Lower lobe of right lung (tissue), 2 donors: ENCODE measurements at regions not wholly inside any gene's neighbourhood (a gene's known extent, or its start where the extent isn't known, plus 50 kb on each side); places are given as distances from the start of the nearest gene placed in this dataset.

ENCODE experiments used
- ATAC-seq, 2 donors: fragments of 200-7000 bp; cut with Tn5 transposase; one replicate each; pipeline ENCODE4 v1.9.1; 2020 to 2022; ENCODE audit warnings: mild to moderate bottlenecking in 2 of 2, moderate library complexity in 2 of 2
- DNase-seq: peaks from one replicate; pipeline ENCODE4 v3.0.0-alpha.2; 2020
- H3K27ac ChIP-seq: fragments of 200-600 bp; one replicate; pipeline ENCODE4 v1.8.0; 2022
- H3K27me3 ChIP-seq: fragments of 200-600 bp; one replicate; pipeline ENCODE4 v1.8.0; 2022; ENCODE audit warnings: low read depth
- H3K36me3 ChIP-seq: fragments of 200-600 bp; one replicate; pipeline ENCODE4 v1.8.0; 2022; ENCODE audit warnings: mild to moderate bottlenecking
- H3K4me1 ChIP-seq: fragments of 200-600 bp; one replicate; pipeline ENCODE4 v1.8.0; 2022
- H3K4me3 ChIP-seq: fragments of 200-600 bp; one replicate; pipeline ENCODE4 v1.8.0; 2022; ENCODE audit warnings: mild to moderate bottlenecking
- H3K9me3 ChIP-seq: fragments of 200-600 bp; one replicate; pipeline ENCODE4 v1.8.0; 2022
- intact Hi-C: fragments of 100-400 bp; cut with DNase I; formaldehyde crosslinking; loops from one replicate; pipeline ENCODE4 v1.11.0; 2022
- TF ChIP-seq, protein P1 (sequence below): fragments of 200-600 bp; IDR thresholded peaks from one replicate; pipeline ENCODE4 v1.8.0; 2022; ENCODE audit warnings: antibody characterized with exemption, mild to moderate bottlenecking
- donor health status: DM: no; HTN: yes; CAD: no; lungs with severe emphysema.

- DNase-seq, result no peak
- Histone ChIP-seq H3K27me3 (peaks cover 3% of the 10 kb centered on the region), H3K27ac (no peak overlapping the region), H3K4me1 (peaks cover 19% of the 10 kb centered on the region), H3K4me3 (no peak overlapping the region), H3K36me3 (no peaks in the 10 kb centered on the region), H3K9me3 (no peaks in the 10 kb centered on the region)
- intact Hi-C loops, result no loop called here
- TF ChIP-seq, protein P1, sequence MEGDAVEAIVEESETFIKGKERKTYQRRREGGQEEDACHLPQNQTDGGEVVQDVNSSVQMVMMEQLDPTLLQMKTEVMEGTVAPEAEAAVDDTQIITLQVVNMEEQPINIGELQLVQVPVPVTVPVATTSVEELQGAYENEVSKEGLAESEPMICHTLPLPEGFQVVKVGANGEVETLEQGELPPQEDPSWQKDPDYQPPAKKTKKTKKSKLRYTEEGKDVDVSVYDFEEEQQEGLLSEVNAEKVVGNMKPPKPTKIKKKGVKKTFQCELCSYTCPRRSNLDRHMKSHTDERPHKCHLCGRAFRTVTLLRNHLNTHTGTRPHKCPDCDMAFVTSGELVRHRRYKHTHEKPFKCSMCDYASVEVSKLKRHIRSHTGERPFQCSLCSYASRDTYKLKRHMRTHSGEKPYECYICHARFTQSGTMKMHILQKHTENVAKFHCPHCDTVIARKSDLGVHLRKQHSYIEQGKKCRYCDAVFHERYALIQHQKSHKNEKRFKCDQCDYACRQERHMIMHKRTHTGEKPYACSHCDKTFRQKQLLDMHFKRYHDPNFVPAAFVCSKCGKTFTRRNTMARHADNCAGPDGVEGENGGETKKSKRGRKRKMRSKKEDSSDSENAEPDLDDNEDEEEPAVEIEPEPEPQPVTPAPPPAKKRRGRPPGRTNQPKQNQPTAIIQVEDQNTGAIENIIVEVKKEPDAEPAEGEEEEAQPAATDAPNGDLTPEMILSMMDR, result no peak
- ATAC-seq, result no peak
Observed at GRCh38 chr2:8317418-8317817, 364.4 kb upstream of the ID2 start.

DNA sequence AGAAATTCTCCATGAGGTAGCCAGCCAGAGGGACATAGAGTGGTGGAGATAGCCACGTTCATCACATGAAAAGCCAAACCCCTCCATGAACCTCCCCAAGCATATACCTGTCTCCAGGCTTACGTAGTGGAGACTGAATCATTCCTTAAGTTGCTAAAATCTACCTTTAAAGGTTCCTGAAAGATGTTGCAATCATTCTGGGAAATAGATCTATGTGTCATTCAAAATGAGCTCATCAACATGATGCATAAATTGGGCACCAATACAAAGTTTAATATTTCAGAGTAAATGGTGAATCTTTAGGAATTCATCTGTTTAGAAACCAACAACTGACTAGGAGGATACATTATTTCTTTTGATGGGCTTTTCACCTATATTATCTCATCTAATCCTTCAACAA lies 362.6 kb upstream of the ID2 start:
- no peak for DNase-seq
- TF ChIP-seq, protein P1, result no peak
- peaks cover 3% of the 10 kb centered on the region for H3K27me3 ChIP-seq
- H3K4me3 ChIP-seq, result no peak overlapping the region
- intact Hi-C loops, result no loop called here
- H3K27ac ChIP-seq, result no peak overlapping the region
- H3K4me1 ChIP-seq, result peaks cover 2% of the 10 kb centered on the region
- no peak for ATAC-seq
- no peaks in the 10 kb centered on the region for H3K9me3 ChIP-seq
- H3K36me3 ChIP-seq, result no peaks in the 10 kb centered on the region

DNA sequence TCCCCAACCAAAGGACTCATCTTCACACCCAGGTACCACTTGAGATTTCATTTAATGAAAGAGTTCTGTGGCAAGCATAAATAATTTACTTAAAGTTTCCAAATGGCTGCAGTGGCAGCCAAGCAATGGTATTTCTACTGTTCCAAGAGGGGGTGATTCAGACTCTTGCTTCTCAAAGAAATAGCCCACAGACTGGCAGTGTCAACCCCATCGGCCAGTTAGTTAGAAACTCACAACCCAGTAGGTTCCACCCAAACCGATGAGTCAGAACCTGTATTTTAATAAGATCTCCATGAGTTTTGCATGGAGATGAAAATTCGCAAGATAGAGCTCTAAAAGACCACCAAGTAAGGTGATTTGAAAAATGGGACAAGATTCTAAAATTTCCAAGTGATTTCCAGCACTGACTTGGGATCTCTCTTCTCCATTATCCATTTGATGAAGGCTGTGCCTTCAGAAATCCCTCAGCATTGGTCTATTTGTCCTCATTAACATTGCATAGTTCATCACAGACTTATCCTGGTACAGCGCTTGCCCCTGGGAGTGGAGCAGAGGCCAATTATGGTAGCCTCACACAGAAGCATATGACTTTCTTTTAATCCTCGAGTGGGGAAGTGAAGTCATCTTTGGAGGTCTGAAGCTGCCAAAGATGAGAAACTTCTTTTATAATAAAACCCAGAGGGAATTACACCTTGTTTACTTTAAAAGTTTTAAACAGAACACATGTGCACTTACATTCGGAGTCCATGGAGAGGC lies 361.4 kb upstream of the ID2 start:
- Histone ChIP-seq H3K36me3 (no peaks in the 10 kb centered on the region), H3K9me3 (no peaks in the 10 kb centered on the region), H3K27me3 (peaks cover 3% of the 10 kb centered on the region), H3K4me1 (no peaks in the 10 kb centered on the region), H3K27ac (no peak overlapping the region), H3K4me3 (no peak overlapping the region)
- no peak for ATAC-seq
- intact Hi-C loops, result no loop called here
- TF ChIP-seq, protein P1, result no peak
- no peak for DNase-seq

DNA sequence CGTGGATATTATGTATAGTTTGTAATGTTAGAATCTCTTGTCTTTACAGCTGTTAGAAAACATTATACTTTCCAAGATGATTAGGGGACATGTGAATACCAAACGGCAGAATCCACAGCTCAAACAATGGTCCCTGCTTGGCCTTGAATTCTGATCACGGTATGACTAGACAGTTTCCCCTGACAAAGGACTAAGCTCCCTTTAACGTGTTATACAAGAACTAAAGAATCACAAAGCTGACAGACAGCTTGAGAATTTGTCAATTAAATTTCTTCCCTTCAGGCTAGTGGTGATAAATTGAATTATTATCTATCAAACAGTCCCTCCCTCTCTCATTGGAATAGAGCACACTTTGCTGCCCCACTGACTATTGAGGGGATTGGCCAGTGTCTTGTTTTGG lies 359.2 kb upstream of the ID2 start:
- Histone ChIP-seq H3K4me1 (no peaks in the 10 kb centered on the region), H3K27me3 (peaks cover 3% of the 10 kb centered on the region), H3K4me3 (no peak overlapping the region), H3K36me3 (no peaks in the 10 kb centered on the region), H3K27ac (no peak overlapping the region), H3K9me3 (no peaks in the 10 kb centered on the region)
- DNase-seq (no peak), ATAC-seq (no peak)
- TF ChIP-seq, protein P1, result no peak
- intact Hi-C loops, result no loop called here

DNA sequence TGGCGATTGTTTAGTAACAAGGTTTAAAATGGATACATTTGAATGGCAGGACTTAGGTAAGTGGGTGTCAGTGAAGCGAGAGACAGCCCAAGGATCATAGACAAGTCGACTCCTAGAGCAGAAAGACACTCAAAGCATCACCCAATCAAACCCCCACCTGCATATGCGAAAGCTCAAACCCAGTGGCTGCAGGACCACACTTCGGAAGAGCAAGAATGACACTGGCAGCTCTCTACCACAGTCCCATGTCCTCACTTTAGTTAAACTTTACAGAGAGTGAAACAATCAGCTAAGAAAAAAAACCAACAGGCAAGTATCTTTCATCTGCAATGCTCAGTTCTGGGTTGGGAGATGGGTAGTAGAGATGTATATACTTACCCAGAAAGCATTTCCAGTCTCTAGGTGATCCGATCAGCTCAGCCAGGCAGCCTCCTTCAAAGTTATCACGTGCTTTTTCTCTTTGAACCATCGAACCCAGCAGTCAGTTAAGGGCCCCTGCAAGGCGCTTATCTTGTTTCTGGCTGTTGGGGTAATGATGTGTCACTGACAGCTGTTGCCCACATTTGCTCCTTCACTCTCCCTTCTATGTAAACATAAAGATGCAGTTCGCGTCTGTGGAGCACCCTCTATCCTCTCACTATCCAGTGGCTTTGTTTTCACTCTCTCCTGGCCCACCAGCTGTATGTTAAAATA lies 357.5 kb upstream of the ID2 start:
- Histone ChIP-seq H3K27me3 (peaks cover 3% of the 10 kb centered on the region), H3K36me3 (no peaks in the 10 kb centered on the region), H3K9me3 (no peaks in the 10 kb centered on the region), H3K27ac (no peak overlapping the region), H3K4me3 (no peak overlapping the region), H3K4me1 (peaks cover 6% of the 10 kb centered on the region)
- TF ChIP-seq, protein P1, result no peak
- ATAC-seq, result no peak
- intact Hi-C loops, result no loop called here
- DNase-seq, result no peak
